Uterus (tissue), 2 donors: ENCODE measurements at regions not wholly inside any gene's neighbourhood (a gene's known extent, or its start where the extent isn't known, plus 50 kb on each side); places are given as distances from the start of the nearest gene placed in this dataset.

ENCODE experiments used
- POLR2A ChIP-seq, 2 donors: fragments of 450-650 bp; IDR thresholded peaks; one replicate each; pipeline ENCODE4 v1.6.1; 2016; ENCODE audit warnings: antibody characterized with exemption in 2 of 2, mild to moderate bottlenecking in 1 of 2, moderate library complexity in 1 of 2
- TF ChIP-seq, protein P1 (sequence below), 4 experiments: fragments of 200-600 bp in 2 of 4; fragments of 450-650 bp in 2 of 4; sonication (generic) in 2 of 4; IDR thresholded peaks; one replicate each; pipeline ENCODE4 v1.5.1; 2016 to 2019; ENCODE audit warnings: antibody characterized with exemption in 4 of 4, mild to moderate bottlenecking in 2 of 4, moderate library complexity in 1 of 4

DNA sequence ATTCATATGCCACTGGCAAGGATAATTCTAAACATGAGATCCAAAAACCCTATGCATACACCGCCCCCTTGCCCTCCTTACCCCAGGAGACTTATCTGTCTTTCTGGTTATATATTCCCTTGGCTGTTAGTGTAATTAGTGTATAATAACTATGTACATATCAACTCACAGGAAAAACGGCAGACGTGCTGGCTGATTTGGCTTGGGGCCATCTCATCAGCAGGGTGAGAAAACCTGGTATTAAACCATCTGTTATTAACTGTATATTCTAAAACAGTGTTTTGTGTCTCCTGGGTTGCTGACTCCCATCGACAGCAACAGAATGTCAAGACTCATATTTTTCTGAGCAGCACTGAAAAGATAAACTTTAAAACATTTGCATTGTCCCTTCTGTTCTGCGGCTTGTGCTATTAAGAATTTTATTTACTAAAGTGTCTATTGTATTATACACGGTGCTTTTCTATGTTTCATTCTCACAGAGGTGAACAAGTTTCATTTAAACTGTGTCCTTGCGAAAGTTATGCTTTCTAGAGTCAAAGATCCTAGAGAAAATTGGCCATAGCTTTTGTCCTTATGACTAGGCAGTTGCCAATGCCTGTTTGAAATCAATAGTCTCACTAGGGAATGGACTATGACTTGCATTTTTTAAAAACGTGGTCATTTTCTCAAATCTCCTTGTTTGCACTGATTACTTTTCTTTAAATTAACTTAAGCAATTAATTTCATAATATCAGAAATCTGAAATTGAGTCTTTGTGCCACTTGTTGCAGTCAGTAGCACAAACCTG, 211.5 kb upstream of the MID1 start:
- no peak for TF ChIP-seq POLR2A (IDR thresholded peaks at IDR 0.05)
- TF ChIP-seq, protein P1, sequence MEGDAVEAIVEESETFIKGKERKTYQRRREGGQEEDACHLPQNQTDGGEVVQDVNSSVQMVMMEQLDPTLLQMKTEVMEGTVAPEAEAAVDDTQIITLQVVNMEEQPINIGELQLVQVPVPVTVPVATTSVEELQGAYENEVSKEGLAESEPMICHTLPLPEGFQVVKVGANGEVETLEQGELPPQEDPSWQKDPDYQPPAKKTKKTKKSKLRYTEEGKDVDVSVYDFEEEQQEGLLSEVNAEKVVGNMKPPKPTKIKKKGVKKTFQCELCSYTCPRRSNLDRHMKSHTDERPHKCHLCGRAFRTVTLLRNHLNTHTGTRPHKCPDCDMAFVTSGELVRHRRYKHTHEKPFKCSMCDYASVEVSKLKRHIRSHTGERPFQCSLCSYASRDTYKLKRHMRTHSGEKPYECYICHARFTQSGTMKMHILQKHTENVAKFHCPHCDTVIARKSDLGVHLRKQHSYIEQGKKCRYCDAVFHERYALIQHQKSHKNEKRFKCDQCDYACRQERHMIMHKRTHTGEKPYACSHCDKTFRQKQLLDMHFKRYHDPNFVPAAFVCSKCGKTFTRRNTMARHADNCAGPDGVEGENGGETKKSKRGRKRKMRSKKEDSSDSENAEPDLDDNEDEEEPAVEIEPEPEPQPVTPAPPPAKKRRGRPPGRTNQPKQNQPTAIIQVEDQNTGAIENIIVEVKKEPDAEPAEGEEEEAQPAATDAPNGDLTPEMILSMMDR (IDR thresholded peaks at IDR 0.05): no peak
